ENCODE measurements at regions not wholly inside any gene's neighbourhood (a gene's known extent, or its start where the extent isn't known, plus 50 kb on each side); places are given as distances from the start of the nearest gene placed in this dataset.

- no peak for DNase-seq
These were observed 307.1 kb upstream of the TEX13C start for GRCh38 chrX:125012585-125012984.

GRCh38 chrX:125029131-125029530 lies 290.5 kb upstream of the TEX13C start:
- DNase-seq = no peak

All from COR-L47 (cell line).